ENCODE measurements at regions not wholly inside any gene's neighbourhood (a gene's known extent, or its start where the extent isn't known, plus 50 kb on each side); places are given as distances from the start of the nearest gene placed in this dataset.
"Not testable (repeated sequence)": the region's sequence is repeated elsewhere in the genome, so short reads cannot be mapped to it uniquely, and the experiment has no call there.

- no peak for FAIRE-seq
These were observed 131.9 kb downstream of the GPR37 start for GRCh38 chr7:124633740-124634139.

- FAIRE-seq: peak; percentile 96
These were observed 135.2 kb downstream of the GPR37 start for GRCh38 chr7:124630395-124630794.

GRCh38 chr7:124618871-124619270 is 146.7 kb downstream of the GPR37 start:
- no peak for FAIRE-seq

GRCh38 chr7:124618051-124618450 is 147.5 kb downstream of the GPR37 start:
- not testable (repeated sequence) for FAIRE-seq

- FAIRE-seq: no peak
These were observed 162.5 kb downstream of the GPR37 start for GRCh38 chr7:124603066-124603465.

- FAIRE-seq: no peak
These were observed 168.1 kb downstream of the GPR37 start for GRCh38 chr7:124597509-124597908.

- no peak for FAIRE-seq
These were observed 168.7 kb downstream of the GPR37 start for GRCh38 chr7:124596881-124597280.

- FAIRE-seq: no peak
These were observed 174.8 kb downstream of the GPR37 start for GRCh38 chr7:124590814-124591213.

- no peak for FAIRE-seq
These were observed 188.3 kb downstream of the GPR37 start for GRCh38 chr7:124577256-124577655.

- FAIRE-seq: no peak
These were observed 190.4 kb downstream of the GPR37 start for GRCh38 chr7:124575176-124575575.

- no peak for FAIRE-seq
These were observed 195.0 kb downstream of the GPR37 start for GRCh38 chr7:124570558-124570957.

- no peak for FAIRE-seq
These were observed 199.0 kb downstream of the GPR37 start for GRCh38 chr7:124566583-124566982.

GRCh38 chr7:124557587-124557986 is 208.0 kb downstream of the GPR37 start:
- no peak for FAIRE-seq

GRCh38 chr7:124557101-124557500 is 208.5 kb downstream of the GPR37 start:
- FAIRE-seq: no peak

GRCh38 chr7:124553502-124553901 is 212.1 kb downstream of the GPR37 start:
- FAIRE-seq: no peak

- no peak for FAIRE-seq
These were observed 213.4 kb downstream of the GPR37 start for GRCh38 chr7:124552217-124552616.

GRCh38 chr7:124550036-124550435 is 215.6 kb downstream of the GPR37 start:
- FAIRE-seq: no peak

- no peak for FAIRE-seq
These were observed 223.1 kb downstream of the GPR37 start for GRCh38 chr7:124542476-124542875.

GRCh38 chr7:124536156-124536762 is 229.3 kb downstream of the GPR37 start:
- FAIRE-seq: no peak

GRCh38 chr7:124532166-124532565 is 233.4 kb downstream of the GPR37 start:
- FAIRE-seq: no peak

GRCh38 chr7:124516911-124517310 is 248.7 kb downstream of the GPR37 start:
- FAIRE-seq: no peak

GRCh38 chr7:124515106-124515830 is 250.3 kb downstream of the GPR37 start:
- no peak for FAIRE-seq

- no peak for FAIRE-seq
These were observed 251.1 kb downstream of the GPR37 start for GRCh38 chr7:124514471-124514870.

GRCh38 chr7:124497176-124497575 is 268.4 kb downstream of the GPR37 start:
- FAIRE-seq: peak; percentile 91

GRCh38 chr7:124489925-124490324 is 275.7 kb downstream of the GPR37 start:
- FAIRE-seq: peak; percentile 94

All from islet of Langerhans (tissue), 1 donor.